Endothelial cell of umbilical vein (primary cell): ENCODE measurements at regions not wholly inside any gene's neighbourhood (a gene's known extent, or its start where the extent isn't known, plus 50 kb on each side); places are given as distances from the start of the nearest gene placed in this dataset.

Experiments
- BruUV-seq: library from RNA; stranded (reverse); fragments of 400-500 nt; replicated peaks from 2 replicates; lab custom pipeline; 2021; lab: Mats Ljungman, UMichigan
- CTCF ChIA-PET: fragments of 300-600, 350-600 bp; sonication (Branson Sonifier 250); formaldehyde crosslinking; loops from one replicate; lab custom pipeline; 2021; ENCODE audit warnings: antibody characterized with exemption, inconsistent platforms; lab: Charles Lee
- POLR2A ChIA-PET: fragments of 300-600, 350-600 bp; sonication (Branson Sonifier 250); formaldehyde crosslinking; loops from one replicate; lab custom pipeline; 2021; ENCODE audit warnings: antibody characterized with exemption, inconsistent platforms; lab: Charles Lee
- DNase-seq: peaks from one replicate; pipeline ENCODE4 v3.0.0-alpha.2; 2011; ENCODE audit warnings: low read depth, low spot score
- FAIRE-seq: peaks from 2 replicates; lab custom pipeline; 2011; peaks lifted over from hg19 to GRCh38; lab: Jason Lieb, UNC
- H2AFZ ChIP-seq: 2 replicates; pipeline ENCODE4 v1.6.0; 2012; ENCODE audit warnings: low read depth, low read length, control low read depth, inconsistent platforms
- H3K27ac ChIP-seq: 2 replicates; pipeline ENCODE4 v1.5.1; 2011; ENCODE audit warnings: low read depth, mild to moderate bottlenecking, control low read depth, low read length, moderate library complexity; ENCODE audit not compliant: insufficient read depth
- H3K27me3 ChIP-seq, 2 experiments: 2 replicates each; pipeline versions ENCODE4 v1.6.0 to v1.6.1; 2011; ENCODE audit warnings: low read length in 2 of 2, mixed read lengths in 1 of 2; ENCODE audit not compliant: control insufficient read depth in 2 of 2, insufficient read depth in 2 of 2
- H3K36me3 ChIP-seq, 2 experiments: 2 replicates in 1 of 2; 3 replicates in 1 of 2; pipeline ENCODE4 v1.5.1; 2011; ENCODE audit warnings: low read length in 2 of 2, mild to moderate bottlenecking in 1 of 2, moderate library complexity in 1 of 2; ENCODE audit not compliant: control insufficient read depth in 2 of 2, insufficient read depth in 2 of 2; ENCODE audit errors: extremely low read depth in 1 of 2
- H3K4me1 ChIP-seq: 3 replicates; pipeline ENCODE4 v1.5.1; 2011; ENCODE audit warnings: mild to moderate bottlenecking, low read length; ENCODE audit not compliant: control insufficient read depth, insufficient read depth; ENCODE audit errors: extremely low read depth
- H3K4me2 ChIP-seq: 2 replicates; pipeline ENCODE4 v1.6.1; 2011; ENCODE audit warnings: low read length, control low read depth, mixed read lengths; ENCODE audit not compliant: insufficient read depth
- H3K4me3 ChIP-seq, 3 experiments: fragments of 200-600 bp in 1 of 3; sonication (generic), shearing (Covaris generic) in 1 of 3; replicated peaks in 1 of 3; 2 replicates each; pipeline ENCODE4 v1.5.1; 2011 to 2016; ENCODE audit warnings: control low read depth in 3 of 3, low read length in 3 of 3, mild to moderate bottlenecking in 2 of 3, inconsistent platforms in 1 of 3, low read depth in 1 of 3, moderate library complexity in 1 of 3; ENCODE audit not compliant: insufficient read depth in 1 of 3
- H3K79me2 ChIP-seq: 2 replicates; pipeline ENCODE4 v1.6.0; 2012; ENCODE audit warnings: low read length, inconsistent platforms; ENCODE audit not compliant: control insufficient read depth, insufficient read depth
- H3K9ac ChIP-seq: replicated peaks from 2 replicates; pipeline ENCODE3; 2011; ENCODE audit warnings: low read length, control low read depth; ENCODE audit not compliant: insufficient read depth; ENCODE audit errors: extremely low read depth
- H3K9me1 ChIP-seq: replicated peaks from 3 replicates; pipeline ENCODE4 v1.6.0; 2011; ENCODE audit warnings: mild to moderate bottlenecking, low read length; ENCODE audit not compliant: control insufficient read depth, insufficient read depth; ENCODE audit errors: extremely low read depth
- H3K9me3 ChIP-seq: replicated peaks from 2 replicates; pipeline ENCODE4 v1.5.1; 2012; ENCODE audit warnings: low read length, inconsistent platforms; ENCODE audit not compliant: control insufficient read depth, insufficient read depth
- H4K20me1 ChIP-seq: replicated peaks from 2 replicates; pipeline ENCODE3; 2011; ENCODE audit warnings: mild to moderate bottlenecking, low read length; ENCODE audit not compliant: control insufficient read depth, insufficient read depth; ENCODE audit errors: extremely low read depth
- EZH2 ChIP-seq: IDR thresholded peaks from 2 replicates; pipeline ENCODE4 v1.6.1; 2012; ENCODE audit warnings: borderline replicate concordance, low read depth, mild to moderate bottlenecking, moderate library complexity, low read length, inconsistent platforms; ENCODE audit not compliant: severe bottlenecking
- FOS ChIP-seq: IDR thresholded peaks from 2 replicates; pipeline ENCODE4 v1.6.1; 2011; ENCODE audit warnings: mild to moderate bottlenecking, low read length, moderate library complexity, borderline replicate concordance; ENCODE audit not compliant: insufficient read depth
- GATA2 ChIP-seq: IDR thresholded peaks from 2 replicates; pipeline ENCODE4 v1.7.0; 2011; ENCODE audit warnings: low read depth, mild to moderate bottlenecking, moderate library complexity, mixed read lengths, low read length; ENCODE audit not compliant: insufficient read length, insufficient read depth
- JUN ChIP-seq: IDR thresholded peaks from 2 replicates; pipeline ENCODE4 v1.6.1; 2011; ENCODE audit warnings: borderline replicate concordance, low read depth; ENCODE audit not compliant: insufficient read length, insufficient read depth
- MYC ChIP-seq: IDR thresholded peaks from one replicate; pipeline ENCODE4 v1.6.1; 2011; ENCODE audit warnings: mild to moderate bottlenecking, low read depth, low read length
- POLR2A ChIP-seq: IDR thresholded peaks from 2 replicates; pipeline ENCODE4 v1.6.1; 2012; ENCODE audit warnings: low read depth, mild to moderate bottlenecking, control low read depth, low read length
- POLR2AphosphoS5 ChIP-seq: IDR thresholded peaks from 2 replicates; pipeline ENCODE4 v1.6.1; 2012; ENCODE audit warnings: low read depth, mild to moderate bottlenecking, control low read depth, low read length, moderate library complexity; ENCODE audit not compliant: insufficient read depth
- dilution Hi-C: fragments of 300-500 bp; cut with MboI; formaldehyde crosslinking; loops from one replicate; pipeline ENCODE4 v1.15.0; 2019; ENCODE audit warnings: low sequenced_read_pairs; ENCODE audit not compliant: extremely low pct_ligation_motif_present
- intact Hi-C: fragments of 100-400 bp; cut with micrococcal nuclease; formaldehyde crosslinking; loops from one replicate; pipeline ENCODE4 v1.10.0; 2022
- TF ChIP-seq, protein P1 (sequence below): IDR thresholded peaks from 2 replicates; pipeline ENCODE4 v1.6.1; 2011; ENCODE audit not compliant: insufficient read depth, insufficient read length
- TF ChIP-seq, protein P2 (sequence below), 2 donors: IDR thresholded peaks; 1 replicate in 1 of 2; 2 replicates in 1 of 2; pipeline ENCODE4 v1.5.1; 2011; ENCODE audit warnings: low read length in 2 of 2, mild to moderate bottlenecking in 2 of 2, moderate library complexity in 2 of 2, control low read depth in 1 of 2, inconsistent platforms in 1 of 2, low read depth in 1 of 2; ENCODE audit not compliant: insufficient read depth in 1 of 2; ENCODE audit errors: extremely low read depth in 1 of 2

DNA sequence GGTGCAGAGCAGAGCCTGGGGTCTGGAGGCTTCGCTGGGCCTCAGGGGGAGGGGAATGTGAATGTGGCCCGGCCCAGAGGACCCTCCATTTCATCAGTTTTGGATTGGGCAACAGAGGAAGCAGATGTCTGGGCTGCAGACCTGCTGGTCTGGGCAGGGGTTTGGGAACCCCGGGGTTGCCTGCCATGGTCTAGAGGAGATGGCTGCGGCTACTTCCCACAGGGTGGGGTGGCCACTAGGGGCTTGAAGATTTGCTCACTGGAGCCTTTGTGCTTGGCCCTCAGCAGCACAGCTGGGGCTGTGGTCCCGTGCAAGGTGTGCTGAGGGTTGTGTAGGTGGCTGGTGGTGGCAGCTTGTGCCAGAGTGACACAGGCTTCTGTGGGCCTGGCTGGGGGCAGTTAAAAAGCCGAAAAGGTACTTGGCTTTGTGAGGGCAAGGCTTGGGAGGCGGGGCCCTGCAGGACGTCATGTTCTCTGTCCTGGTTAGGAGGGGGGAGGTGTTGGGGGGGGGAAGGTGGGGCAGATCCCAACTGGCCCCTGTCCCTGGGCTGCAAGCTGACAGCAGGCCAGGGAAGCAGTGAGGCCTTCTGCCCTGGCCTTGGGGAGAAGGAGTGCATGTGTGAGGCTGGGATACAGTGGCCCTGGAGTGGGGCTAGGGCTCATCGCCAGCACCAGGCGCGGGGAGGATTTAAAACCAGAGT, 98.0 kb downstream of the KPNA2 start:
- Histone ChIP-seq H4K20me1 (no peaks in the 10 kb centered on the region), H2AFZ (no peak overlapping the region), H3K36me3 (peaks cover 2 to 7% of the 10 kb centered on the region in 2 experiments), H3K4me1 (no peaks in the 10 kb centered on the region), H3K4me2 (no peak overlapping the region), H3K9me3 (no peaks in the 10 kb centered on the region), H3K79me2 (no peaks in the 10 kb centered on the region), H3K27me3 (no peaks in the 10 kb centered on the region), H3K27ac (no peak overlapping the region), H3K9ac (no peak overlapping the region), H3K4me3 (no peak overlapping the region), H3K9me1 (no peaks in the 10 kb centered on the region)
- ChIA-PET POLR2A (no interaction called here), CTCF (no interaction called here)
- no peak for DNase-seq
- no peak for FAIRE-seq
- TF ChIP-seq JUN (no peak), MYC (no peak)
- TF ChIP-seq, protein P1, sequence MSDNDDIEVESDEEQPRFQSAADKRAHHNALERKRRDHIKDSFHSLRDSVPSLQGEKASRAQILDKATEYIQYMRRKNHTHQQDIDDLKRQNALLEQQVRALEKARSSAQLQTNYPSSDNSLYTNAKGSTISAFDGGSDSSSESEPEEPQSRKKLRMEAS, result no peak
- no TSS peak for BruUV-seq
- dilution Hi-C loops (no loop called here), intact Hi-C loops (no loop called here)

DNA sequence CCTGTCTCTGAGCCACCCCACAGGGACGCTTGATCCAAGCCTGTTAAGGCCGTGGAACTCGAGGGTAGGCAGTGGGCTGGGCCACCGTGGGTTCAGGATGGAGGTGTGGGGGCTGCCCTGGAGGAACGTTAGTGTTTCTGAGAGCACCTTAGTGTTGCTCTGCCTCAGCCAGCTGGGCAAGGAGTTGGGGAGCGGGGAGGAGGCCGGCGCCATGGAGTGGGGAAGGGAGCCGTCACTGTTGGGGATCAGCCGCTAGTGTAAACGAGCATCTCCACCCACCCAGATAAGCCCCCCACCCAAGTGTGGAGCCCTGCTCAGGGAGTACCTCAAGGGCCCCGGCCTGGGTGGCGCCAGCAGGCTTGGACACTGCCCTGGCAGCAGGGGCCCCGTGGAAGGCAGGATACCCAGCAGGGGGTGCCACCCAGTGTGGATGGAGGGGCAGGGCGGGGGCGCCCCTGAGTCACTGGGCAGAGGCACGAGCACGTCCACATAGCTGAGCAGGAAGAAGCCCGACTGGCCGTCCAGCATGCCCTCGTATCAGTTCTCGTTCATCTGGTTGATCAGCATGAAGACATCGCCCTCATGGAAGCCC, 98.6 kb downstream of the KPNA2 start:
- H3K9me3 ChIP-seq, result no peaks in the 10 kb centered on the region
- H2AFZ ChIP-seq, result no peak overlapping the region
- peaks cover 0 to 5% of the 10 kb centered on the region in 2 experiments for H3K36me3 ChIP-seq
- CTCF ChIA-PET, result no interaction called here
- no peaks in the 10 kb centered on the region for H3K27me3 ChIP-seq
- no peak overlapping the region for H3K4me2 ChIP-seq
- intact Hi-C loops, result no loop called here
- FAIRE-seq, result no peak
- no peak overlapping the region for H3K9ac ChIP-seq
- dilution Hi-C loops, result no loop called here
- no peaks in the 10 kb centered on the region for H3K79me2 ChIP-seq
- POLR2A ChIA-PET, result no interaction called here
- no peak overlapping the region for H3K4me3 ChIP-seq
- H3K9me1 ChIP-seq, result no peaks in the 10 kb centered on the region
- H4K20me1 ChIP-seq, result no peaks in the 10 kb centered on the region
- H3K4me1 ChIP-seq, result no peaks in the 10 kb centered on the region
- H3K27ac ChIP-seq, result no peak overlapping the region
- TF ChIP-seq POLR2A (no peak), FOS (no peak), EZH2 (no peak), JUN (no peak), MYC (no peak), POLR2AphosphoS5 (no peak), GATA2 (no peak)
- TF ChIP-seq, protein P1, result no peak
- TF ChIP-seq, protein P2, sequence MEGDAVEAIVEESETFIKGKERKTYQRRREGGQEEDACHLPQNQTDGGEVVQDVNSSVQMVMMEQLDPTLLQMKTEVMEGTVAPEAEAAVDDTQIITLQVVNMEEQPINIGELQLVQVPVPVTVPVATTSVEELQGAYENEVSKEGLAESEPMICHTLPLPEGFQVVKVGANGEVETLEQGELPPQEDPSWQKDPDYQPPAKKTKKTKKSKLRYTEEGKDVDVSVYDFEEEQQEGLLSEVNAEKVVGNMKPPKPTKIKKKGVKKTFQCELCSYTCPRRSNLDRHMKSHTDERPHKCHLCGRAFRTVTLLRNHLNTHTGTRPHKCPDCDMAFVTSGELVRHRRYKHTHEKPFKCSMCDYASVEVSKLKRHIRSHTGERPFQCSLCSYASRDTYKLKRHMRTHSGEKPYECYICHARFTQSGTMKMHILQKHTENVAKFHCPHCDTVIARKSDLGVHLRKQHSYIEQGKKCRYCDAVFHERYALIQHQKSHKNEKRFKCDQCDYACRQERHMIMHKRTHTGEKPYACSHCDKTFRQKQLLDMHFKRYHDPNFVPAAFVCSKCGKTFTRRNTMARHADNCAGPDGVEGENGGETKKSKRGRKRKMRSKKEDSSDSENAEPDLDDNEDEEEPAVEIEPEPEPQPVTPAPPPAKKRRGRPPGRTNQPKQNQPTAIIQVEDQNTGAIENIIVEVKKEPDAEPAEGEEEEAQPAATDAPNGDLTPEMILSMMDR (IDR thresholded peaks at IDR 0.05; ENCODE audit: extremely low read depth in 1 of 2, insufficient read depth in 1 of 2, low read depth in 1 of 2, low read length in 2 of 2), result no peak
- no TSS peak for BruUV-seq
- DNase-seq, result no peak
